ENCODE measurements at regions not wholly inside any gene's neighbourhood (a gene's known extent, or its start where the extent isn't known, plus 50 kb on each side); places are given as distances from the start of the nearest gene placed in this dataset.
A peak's percentile ranks its signal among the peaks of the same experiment; 100 is the strongest.

- DNase-seq: no peak
Observed at GRCh38 chr2:41736105-41736567, 311.7 kb upstream of the PKDCC start.

DNA sequence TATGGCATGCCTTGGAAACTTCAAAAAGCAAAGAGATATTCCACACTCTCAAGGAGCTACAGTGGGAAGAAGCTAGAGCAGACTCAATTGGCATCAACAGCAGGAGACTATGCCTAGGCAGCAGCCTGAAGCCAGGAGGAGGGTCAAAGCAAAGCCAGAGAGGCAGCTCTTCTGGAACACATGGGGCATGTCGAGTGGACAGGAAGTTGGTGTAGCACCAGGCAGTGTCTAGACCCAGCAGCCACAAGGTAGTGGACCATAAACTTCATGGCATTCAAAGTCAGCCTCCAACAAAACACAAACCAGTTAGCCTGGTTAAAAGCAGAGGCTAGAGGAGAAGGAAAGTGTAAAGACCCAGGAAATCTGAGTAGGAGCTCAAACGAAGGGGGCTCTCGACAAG, 311.2 kb upstream of the PKDCC start:
- no peak for DNase-seq

DNA sequence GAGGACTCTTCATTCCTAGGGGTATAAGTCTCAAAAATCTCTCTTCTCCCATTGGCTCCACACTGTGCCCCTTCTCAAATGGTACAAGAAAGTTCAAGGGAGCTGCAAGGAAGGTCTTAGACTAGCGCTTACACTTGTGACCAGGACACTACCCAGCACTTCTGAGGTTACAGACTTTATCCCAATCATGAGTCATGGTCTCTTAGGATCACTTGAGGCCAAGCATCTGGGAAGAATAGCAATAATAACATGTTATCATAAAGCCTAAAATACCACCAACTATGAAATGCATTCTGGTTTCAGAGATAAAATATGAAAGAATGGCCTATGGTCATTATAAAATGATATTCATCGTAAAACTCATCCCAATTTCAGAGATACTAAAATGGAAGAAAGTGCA, 309.9 kb upstream of the PKDCC start:
- DNase-seq: no peak

- no peak for DNase-seq
Observed at GRCh38 chr2:41741951-41742595, 305.7 kb upstream of the PKDCC start.

DNA sequence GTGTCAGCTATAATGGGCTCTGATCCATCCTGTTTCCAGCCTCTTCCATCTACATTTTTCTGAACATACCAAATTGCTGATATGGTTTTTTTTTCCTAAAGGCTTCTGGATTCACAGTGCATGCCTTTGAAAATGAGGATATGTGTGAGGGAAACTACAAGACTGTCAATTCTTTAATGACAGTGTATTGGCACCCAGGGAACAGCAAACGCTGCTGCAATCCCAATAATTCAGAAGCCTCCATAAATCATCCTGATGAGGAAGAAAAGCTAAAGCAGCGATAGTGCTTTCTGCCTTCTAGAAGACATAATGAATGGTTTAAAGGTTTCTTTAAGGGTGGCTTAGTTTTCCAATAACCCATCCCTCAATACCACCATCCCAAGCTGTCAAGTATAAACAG, 304.5 kb upstream of the PKDCC start:
- no peak for DNase-seq

DNA sequence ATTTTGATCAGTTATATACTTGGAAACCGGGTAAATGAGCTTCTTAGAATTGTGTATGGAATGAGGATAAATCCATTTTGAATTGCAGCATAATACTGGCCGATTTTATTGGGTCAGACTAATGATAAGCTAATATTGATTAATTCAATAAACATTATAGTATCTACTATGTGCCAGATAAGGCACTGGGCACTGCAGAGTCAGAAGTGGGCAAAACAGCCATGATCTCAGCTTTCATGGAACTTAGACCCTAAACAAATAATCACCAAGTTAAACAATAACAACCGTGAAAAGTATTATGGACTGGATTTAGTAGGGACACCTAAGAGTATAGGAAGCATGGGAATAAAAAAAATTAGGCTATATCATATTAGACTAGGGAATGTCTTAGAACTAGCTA, 297.0 kb upstream of the PKDCC start:
- no peak for DNase-seq

DNA sequence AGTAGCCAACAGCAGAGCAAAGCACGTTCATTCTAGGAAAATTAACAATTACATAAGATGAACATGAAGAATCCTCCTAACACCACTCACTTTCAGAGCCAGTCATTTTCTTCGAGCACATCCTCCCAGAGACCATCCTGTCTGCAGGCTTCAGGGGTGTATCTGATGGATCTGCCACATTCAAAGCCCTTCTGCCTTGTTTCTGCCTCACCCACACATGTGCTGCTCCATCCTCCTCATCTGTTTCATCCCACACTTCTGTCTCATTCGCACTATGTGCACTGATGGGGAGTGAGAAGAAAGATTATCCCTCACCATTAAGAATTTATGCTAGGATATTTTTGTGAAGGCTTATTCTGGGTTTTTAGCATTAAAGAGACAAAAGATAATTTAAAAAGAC, 287.9 kb upstream of the PKDCC start:
- no peak for DNase-seq

DNA sequence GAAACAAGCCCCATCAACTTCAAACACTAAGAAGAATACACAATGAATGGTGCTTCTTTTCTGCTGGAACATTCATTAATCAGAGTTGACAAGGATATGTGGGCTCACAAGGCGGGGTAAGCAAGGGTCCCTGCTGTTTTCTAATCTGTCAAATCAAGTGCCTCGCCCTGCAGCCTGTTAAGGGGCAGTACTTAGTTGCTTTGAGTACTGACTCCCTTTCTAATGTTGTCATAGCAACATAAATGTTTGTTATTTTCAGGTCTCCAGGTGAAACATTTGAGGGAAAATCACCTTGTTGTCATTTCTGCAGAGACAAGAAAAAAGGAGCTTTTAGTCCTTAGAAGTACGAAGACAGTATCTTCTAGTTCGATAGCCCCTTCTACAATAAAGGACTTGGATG, 284.7 kb upstream of the PKDCC start:
- no peak for DNase-seq

GRCh38 chr2:41764131-41764530, 283.7 kb upstream of the PKDCC start:
- no peak for DNase-seq

GRCh38 chr2:41764919-41765318, 282.9 kb upstream of the PKDCC start:
- no peak for DNase-seq

GRCh38 chr2:41768310-41768709, 279.5 kb upstream of the PKDCC start:
- no peak for DNase-seq

GRCh38 chr2:41771710-41772109, 276.1 kb upstream of the PKDCC start:
- DNase-seq: no peak

DNA sequence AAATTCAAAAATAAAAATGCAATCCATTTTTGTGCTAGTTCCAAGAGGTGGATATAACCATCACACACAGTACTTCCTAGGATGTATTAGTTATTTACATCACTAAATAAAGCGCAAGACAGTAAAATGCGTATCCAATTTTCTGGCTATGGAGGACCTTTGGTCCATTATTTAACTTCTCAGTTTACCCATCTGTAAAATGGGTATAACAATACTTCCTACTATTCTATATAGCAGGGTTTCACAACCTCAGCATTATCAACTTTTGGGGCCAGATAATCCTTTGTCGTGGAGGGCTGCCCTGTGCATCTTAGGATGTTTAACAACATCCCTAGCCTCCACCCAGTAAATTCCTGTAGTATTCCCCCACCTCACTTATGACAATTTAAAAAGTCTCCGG, 275.1 kb upstream of the PKDCC start:
- no peak for DNase-seq

- no peak for DNase-seq
Observed at GRCh38 chr2:41774011-41774605, 273.7 kb upstream of the PKDCC start.

- no peak for DNase-seq
Observed at GRCh38 chr2:41775366-41776025, 272.3 kb upstream of the PKDCC start.

DNA sequence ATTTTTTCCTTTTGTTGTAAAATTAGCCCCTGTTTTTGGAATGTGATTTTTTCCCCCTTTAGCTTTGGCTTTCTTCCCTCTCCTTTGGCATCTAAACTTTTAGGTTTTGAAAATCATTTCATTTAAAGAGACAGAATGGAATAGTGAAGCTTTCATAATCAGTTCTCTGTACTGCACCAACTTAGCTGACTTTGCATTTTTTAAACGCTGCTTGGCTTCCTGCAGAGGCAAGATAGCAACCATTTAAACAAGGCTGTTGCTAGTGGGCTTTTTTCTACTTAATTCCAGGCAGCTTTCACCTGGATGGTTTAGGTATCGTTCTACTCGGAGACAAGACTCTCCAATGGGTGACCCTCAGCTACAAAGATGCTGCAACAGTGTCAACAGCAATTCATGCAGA, 267.9 kb upstream of the PKDCC start:
- no peak for DNase-seq

DNA sequence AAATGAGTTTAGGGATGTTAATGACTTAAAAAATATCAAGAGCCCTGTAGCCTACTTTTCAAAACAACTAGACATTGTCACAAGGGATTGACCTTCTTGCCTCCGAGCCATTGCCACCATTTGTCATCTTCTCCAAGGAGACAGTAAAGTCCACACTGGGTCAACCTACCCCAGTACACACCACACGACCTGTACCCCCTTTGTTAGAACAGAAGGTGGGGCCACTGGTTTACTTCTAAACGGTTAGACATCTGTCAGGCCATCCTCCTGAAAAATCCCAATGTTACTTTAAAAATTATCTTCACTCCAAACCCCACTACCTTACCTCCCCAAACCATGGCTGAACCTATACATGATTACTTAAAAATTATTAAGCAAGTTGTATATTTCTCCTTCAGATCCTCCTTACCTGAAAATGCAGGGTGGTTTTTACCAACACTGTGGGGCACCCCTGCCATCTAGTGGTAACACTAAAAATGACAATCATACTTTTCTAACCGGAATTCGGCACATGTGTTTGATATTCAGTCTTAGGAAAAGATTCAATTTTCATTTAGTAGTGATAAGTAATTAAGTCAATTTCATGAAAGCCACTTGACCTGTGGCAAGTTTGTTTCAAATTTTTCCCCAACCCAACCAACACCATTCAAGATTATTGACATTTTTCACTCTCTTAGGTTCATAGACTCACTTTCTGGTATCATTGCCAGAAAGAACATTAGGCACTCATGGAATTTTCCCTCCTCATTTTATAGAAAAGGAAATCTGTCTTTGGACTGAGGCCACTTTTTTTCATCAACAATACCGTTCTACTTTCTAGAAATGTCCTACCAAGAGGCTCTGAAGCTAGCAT, 265.3 kb upstream of the PKDCC start:
- peak; percentile 43 for DNase-seq

- no peak for DNase-seq
Observed at GRCh38 chr2:41784496-41784895, 263.3 kb upstream of the PKDCC start.

DNA sequence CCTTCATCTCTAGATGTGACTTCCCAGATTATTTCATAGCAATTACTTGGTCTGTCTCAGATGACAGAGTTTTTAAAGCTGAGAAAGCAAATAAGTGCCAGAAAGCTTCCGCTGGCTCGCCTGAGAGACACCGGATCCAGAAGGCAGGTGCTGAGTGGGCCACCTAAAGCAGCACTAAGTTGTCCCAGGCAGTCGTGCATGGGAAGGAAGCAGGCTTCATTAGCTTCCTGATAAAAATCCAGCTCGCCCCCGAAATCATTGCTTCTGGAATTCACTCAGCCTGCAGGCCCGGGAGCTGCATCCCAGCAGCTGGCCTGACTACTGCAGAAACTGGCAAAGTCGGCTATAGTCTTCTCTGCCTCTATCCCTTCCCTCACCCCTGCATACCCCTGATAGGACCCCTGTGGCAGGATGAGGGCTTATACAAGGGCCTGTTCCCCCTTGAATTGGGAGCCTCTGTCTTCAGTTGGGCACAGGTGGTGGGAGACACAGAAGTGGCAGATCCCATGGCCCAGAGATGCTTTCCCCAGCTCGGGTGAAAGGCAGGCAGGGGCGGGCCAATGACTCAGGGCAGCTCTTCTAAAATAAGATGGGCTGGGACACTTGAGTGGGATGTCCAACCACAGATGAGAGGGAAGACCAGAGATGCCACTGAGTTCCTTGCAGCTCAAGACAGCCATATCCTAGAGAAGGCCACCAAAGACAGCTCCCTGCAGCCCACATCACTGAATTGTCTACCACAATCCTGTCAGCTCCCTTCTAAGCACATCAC, 262.4 kb upstream of the PKDCC start:
- DNase-seq: no peak

- no peak for DNase-seq
Observed at GRCh38 chr2:41791523-41791922, 256.3 kb upstream of the PKDCC start.

DNA sequence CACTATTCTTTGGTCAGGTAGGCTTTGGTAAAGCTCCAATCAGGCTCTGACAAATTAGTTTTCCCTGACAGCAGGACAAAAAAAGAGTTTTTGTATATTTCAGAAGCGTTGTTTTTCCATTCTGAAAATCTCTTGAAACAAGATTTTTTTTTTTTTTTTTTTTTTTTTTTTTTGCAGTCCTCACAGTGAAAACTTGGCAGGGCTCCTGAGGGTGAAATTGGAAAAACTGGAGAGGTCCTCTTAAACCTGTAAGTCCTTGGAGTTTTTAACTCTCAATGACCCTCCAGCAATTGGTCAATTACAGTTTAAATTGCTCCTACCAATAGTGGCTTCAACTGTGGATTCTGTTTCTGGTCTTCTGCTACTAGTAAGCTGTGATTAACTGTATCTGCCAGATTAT, 244.5 kb upstream of the PKDCC start:
- DNase-seq: no peak

DNA sequence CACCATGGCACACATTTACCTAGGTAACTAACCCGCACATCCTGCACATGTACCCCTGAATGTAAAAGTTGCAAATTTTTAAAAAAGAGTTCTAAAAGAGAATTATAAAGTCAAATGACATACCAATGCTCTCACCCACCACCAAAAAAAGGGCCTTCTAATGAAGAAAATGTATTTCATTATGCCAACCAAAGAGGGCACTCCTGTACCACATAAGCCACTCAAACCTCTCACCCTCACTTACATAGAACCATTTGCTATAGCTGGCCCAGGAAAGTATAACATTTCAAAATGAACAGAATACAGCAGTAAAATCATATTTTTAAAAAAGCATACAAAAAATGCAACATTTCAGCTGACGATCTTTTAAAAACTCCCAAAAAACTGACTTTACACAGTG, 241.5 kb upstream of the PKDCC start:
- no peak for DNase-seq

DNA sequence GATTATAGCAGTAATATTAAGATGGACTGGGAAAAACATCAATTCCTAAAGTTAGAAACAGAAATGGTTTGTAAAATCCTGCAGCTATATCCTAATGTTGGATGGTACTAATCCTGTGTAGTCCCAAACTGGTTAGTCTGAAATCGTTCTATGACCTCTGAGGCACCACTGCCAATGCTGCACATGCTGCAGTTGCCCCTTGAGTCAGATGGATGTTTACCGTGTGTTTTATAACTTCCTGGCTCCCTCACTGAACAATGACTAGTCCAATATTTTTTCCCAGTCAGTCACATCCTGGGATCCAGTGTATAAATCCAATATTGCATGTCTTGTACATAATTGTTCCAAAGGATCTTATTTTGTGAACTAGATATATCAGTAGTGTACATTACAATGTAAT, 226.7 kb upstream of the PKDCC start:
- DNase-seq: no peak

Measured in CD4-positive, alpha-beta T cell treated with Interleukin-10 for 1 hour (primary cell).